H1 (cell line): ENCODE measurements at regions not wholly inside any gene's neighbourhood (a gene's known extent, or its start where the extent isn't known, plus 50 kb on each side); places are given as distances from the start of the nearest gene placed in this dataset.

Experiments
- ATF2 ChIP-seq: IDR thresholded peaks from 2 replicates; pipeline ENCODE4 v1.6.1; 2012; ENCODE audit warnings: low read length, inconsistent platforms
- HDAC6 ChIP-seq: IDR thresholded peaks from one replicate; pipeline ENCODE4 v1.7.1; 2012; ENCODE audit warnings: low read depth, mild to moderate bottlenecking, inconsistent platforms, low read length, moderate library complexity

- no peak for TF ChIP-seq HDAC6
- no peak for TF ChIP-seq ATF2
Measured at GRCh38 chr6:140806431-140806830, 1326.3 kb upstream of the GJE1 start (continued).
